DMS114 treated with DMSO at 0.1 percent for 48 hours (cell line): ENCODE measurements at regions not wholly inside any gene's neighbourhood (a gene's known extent, or its start where the extent isn't known, plus 50 kb on each side); places are given as distances from the start of the nearest gene placed in this dataset.

Source experiments
- DNase-seq: peaks from one replicate; lab custom pipeline; 2025; ENCODE audit not compliant: unreplicated experiment; lab: John Stamatoyannopoulos, UW

DNA sequence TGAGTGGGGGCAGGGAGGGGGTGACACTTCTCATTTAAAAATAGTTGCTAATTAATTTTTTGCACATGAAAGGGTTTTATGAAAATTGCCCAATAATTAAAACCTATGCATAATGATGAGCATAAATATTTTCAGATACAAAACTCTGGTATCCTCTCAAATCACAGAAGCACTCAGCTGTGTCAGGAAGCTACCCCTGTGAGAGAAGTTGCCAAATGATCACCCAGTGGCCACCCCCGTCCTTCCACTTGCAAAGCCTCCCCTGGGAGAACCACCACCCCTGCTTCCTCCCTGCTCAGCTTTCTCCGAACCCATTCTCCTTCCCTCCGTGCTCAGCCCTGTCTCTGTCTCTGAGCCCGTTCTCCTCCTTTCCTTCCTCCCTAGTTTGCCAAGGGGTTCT lies 400.2 kb upstream of the SALL3 start:
- no peak for DNase-seq

- no peak for DNase-seq
These were observed 399.6 kb upstream of the SALL3 start for GRCh38 chr18:78579854-78580577.

GRCh38 chr18:78580835-78581339 lies 398.7 kb upstream of the SALL3 start:
- no peak for DNase-seq

DNA sequence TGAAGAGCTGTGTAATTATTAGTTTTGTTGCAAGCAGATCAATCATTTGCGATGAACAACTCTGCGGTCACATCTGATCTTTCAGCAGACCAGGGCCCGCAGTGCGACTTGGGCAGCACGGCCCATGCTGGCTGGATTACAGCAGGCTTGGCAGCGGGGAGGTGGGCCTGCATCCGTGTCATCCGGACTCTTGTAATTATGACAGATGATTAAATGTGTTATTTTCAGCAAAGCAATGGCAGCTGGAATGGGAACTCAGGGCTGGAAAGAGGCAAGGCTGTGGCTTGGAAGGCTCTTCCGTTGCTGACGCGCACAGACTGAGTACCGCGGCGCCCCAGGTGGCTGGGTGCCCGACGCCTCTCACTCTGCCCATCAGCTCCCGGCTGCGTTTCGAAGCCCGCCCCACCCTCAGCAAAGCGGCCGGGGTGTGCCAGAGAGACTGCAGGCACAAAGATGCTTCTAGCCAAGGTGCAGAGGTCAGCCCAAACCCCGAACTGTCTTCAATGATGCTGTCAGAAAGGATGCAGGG lies 397.4 kb upstream of the SALL3 start:
- no peak for DNase-seq

GRCh38 chr18:78582898-78583738 lies 396.5 kb upstream of the SALL3 start:
- DNase-seq: no peak

DNA sequence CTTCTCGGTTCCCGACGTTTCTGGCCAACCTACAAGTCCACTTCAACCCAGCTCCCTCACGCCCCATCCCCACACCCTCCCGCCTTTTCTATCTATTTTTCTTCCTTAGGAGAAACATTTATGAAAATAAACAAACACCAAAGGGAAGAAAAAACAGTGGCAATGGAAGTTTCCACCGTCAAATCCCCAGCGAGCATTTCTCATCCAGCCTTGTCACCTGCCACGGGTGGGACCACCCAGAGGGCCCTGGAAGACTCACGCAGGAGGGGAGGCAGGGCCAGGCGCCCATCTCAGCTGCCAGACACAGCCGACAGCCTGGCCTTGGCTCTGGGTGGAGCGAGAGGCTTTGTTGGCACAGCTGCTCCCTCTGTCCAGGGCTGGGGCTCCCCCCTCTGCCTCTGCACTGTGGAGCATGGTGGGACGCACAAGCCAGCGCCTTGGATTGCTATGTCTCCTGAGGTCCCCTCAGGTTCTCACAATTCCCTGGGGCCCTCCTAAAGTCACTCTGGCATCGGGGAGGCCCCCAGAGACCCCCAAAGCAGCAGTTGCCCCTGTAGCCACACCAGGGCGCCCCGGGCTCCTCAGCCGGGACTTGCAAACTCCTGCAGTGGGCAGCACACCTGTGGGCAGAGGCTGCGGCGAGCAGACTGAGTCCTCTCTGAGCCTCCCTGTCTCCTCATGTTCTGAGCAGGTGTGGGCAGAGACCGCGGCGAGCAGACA lies 395.7 kb upstream of the SALL3 start:
- DNase-seq: no peak

DNA sequence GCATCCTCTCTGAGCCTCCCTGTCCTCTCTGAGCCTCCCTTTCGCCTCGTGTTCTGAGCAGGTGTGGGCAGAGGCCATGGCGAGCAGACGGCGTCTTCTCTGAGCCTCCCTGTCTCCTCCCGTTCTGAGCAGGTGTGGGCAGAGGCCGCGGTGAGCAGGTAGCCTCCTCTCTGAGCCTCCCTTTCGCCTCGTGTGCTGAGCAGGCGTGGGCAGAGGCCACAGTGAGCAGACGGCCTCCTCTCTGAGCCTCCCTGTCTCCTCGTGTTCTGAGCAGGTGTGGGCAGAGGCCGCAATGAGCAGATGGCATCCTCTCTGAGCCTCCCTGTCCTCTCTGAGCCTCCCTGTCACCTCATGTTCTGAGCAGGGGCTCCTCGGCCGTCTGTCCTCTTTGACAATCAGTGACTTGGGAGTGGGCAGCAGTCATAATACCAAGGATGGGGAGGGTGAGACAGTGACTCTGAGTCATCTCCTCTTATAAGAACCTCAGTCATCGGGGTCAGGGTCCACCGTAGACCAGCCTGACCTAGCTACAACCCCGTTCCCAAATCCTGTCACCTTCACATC lies 395.1 kb upstream of the SALL3 start:
- no peak for DNase-seq

DNA sequence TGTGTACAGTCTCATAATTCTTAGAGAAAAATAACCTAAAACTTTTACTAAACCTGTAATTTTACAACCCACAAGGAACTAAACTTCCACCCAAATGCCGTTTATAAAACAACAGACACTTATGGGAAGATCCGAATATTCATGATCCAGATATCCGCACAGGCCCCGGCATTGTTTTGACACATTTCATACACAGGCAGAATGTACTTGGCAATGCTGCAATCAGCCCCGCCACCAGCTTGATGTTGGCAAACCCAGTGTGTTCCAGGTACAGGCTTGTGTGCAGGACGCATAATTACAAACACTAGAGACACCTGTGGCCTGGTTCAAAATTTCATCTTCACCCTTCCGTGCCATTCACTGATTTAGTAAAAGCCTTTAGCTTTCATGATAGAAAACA lies 393.0 kb upstream of the SALL3 start:
- DNase-seq: no peak

- no peak for DNase-seq
These were observed 392.5 kb upstream of the SALL3 start for GRCh38 chr18:78587096-78587495.

DNA sequence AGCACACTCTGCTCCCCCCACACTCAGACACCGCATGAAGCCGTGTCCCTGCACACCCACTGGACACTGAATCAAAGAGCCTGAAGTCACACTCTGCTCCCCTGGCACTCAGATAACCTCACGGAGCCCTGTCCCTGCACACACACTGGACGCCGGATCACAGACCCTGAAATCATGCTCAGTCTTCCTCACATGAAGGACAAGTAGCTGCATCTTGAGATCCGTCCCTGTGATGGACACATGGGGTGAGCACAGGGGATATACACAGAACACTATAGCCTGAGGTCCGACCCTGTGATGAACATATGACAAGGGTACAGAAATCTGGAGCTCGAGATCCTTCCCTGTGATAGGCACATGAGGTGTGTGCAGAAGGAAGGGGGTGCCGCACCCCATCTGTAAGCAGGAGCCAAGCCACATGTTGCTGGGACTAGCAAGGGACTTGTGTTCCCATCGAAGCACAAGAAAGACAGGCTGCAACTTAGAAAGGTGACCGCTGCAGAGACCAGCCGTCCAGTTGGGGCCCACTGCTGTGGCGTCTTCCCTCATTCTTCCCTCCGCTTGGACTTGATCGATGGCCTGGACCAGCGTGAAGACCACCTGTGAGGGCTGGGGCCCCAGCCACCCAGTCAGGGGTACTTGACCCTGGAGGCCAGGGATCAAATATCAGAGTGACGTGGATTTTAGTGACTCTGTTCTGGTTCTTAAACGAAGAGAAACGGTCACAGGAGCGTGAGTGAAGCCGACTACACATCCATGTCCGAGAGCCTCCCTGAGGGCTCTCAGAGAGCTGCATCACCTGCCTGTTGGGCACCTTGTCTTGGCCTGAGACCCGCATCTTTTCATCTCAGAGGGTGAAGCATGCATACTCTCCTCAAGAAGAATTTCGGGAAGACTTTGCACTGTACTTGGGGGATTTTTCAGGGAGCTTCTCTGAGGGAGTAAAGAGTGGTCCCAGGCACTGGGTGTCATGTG lies 391.7 kb upstream of the SALL3 start:
- no peak for DNase-seq

- no peak for DNase-seq
These were observed 389.6 kb upstream of the SALL3 start for GRCh38 chr18:78589916-78590437.

DNA sequence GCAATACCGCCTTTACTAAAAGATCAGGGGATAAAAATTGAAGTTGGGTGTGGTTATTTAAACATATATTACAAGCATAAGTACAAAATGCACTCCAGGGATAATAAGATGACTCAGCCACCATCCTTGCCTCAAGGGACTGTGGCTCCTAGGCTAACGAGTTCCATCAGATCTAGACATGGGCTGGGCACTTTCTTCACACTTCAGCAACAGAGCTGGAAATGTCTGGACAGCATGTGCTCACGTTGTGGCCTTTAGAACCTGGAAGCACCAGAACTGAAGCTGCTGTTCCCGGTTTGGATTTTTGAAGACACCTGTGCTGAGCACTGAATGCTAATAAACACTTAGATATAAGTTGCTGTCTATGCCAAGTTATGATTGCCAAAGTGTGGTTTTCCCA lies 384.2 kb upstream of the SALL3 start:
- DNase-seq: no peak

GRCh38 chr18:78595924-78596573 lies 383.6 kb upstream of the SALL3 start:
- DNase-seq: no peak

DNA sequence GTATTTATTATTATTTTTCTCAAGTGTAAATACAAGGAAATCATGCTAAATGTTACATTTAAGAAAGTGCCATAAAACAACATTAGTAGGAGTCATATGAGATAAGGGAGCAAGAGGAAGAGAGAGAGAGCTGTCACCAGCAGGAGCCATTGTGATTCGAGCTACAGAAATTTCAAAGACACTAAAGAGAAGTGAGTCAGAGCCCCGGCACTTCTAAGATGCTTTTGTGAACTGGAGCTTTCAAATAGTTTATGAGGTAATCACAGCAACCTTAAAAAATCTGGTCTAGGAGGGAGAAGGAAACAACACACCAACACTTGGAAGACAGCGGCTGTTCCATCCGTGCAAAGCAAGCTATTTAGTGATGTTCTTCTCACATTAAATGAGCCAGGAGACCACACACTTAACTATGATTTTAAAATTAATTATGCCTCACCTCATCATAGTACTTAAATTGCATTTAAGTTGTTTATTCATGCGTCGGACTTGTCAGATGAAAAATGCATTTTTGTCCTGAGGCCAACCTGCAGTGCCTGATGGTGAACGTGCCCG lies 382.7 kb upstream of the SALL3 start:
- DNase-seq: no peak

GRCh38 chr18:78601349-78601748 lies 378.3 kb upstream of the SALL3 start:
- DNase-seq: no peak

GRCh38 chr18:78601923-78602322 lies 377.7 kb upstream of the SALL3 start:
- DNase-seq: no peak

GRCh38 chr18:78602430-78602829 lies 377.2 kb upstream of the SALL3 start:
- no peak for DNase-seq

DNA sequence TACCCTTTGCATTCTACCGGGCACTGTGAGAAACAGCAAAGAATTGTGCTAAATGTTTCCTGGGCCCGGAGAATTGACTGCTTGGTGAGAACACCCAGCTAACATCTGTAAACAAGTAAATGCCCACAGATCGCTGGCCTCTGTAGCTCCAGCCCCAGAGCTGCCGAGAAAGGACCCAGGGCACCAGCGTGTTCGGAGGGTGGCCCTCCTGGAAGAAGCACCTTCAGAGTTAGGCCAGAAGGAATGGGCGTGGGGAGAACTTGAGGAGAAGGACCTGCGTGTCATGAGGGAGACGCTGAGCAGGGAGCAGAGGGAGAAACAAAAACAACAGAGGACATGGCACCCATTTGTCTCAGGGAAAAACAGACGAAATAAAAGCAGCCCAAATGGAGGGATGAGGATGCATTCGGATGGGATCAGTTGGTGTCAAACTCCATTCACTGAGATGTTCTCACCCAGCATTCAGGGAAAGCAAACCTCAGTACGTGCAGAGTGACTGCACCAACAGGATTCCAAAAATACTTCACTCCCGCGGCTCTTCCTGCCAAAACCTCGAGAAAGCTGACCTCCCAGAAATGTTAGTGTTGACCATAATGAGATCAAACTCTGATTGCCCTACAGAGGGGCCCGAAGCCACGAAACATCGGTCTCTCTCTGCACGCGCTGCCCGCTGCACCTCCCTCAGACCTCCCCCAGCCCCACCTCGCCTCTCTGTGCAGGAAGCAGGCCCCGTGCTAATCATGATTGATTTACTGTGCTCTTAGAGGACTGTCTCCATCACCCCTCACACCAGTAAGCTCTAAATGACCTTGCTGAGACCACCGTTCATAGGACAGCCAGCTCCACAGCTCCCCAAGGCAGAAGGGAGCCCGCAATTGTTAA lies 376.3 kb upstream of the SALL3 start:
- no peak for DNase-seq
